Liver (tissue), 8 donors: ENCODE measurements at regions not wholly inside any gene's neighbourhood (a gene's known extent, or its start where the extent isn't known, plus 50 kb on each side); places are given as distances from the start of the nearest gene placed in this dataset.

Experiments
- DNase-seq: peaks from one replicate; pipeline ENCODE4 v3.0.0-alpha.2; 2017; ENCODE audit warnings: low spot score
- H3K27ac ChIP-seq, 2 donors: one replicate each; pipeline ENCODE4 v1.7.0; 2013; ENCODE audit warnings: inconsistent platforms in 2 of 2, low read length in 2 of 2, control low read depth in 1 of 2, low read depth in 1 of 2, mild to moderate bottlenecking in 1 of 2
- H3K27me3 ChIP-seq, 4 donors: one replicate each; pipeline versions ENCODE4 v1.6.1 to v1.7.0; 2013; ENCODE audit warnings: low read length in 3 of 4, inconsistent platforms in 1 of 4, mild to moderate bottlenecking in 1 of 4, moderate library complexity in 1 of 4; ENCODE audit not compliant: control insufficient read depth in 4 of 4, insufficient read depth in 4 of 4
- H3K36me3 ChIP-seq, 4 donors: one replicate each; pipeline versions ENCODE4 v1.6.1 to v1.7.0; 2013; ENCODE audit warnings: low read length in 3 of 4, mild to moderate bottlenecking in 3 of 4, low read depth in 1 of 4, moderate library complexity in 1 of 4; ENCODE audit not compliant: control insufficient read depth in 4 of 4, insufficient read depth in 3 of 4
- H3K4me1 ChIP-seq, 4 donors: one replicate each; pipeline versions ENCODE4 v1.6.1 to v1.7.0; 2013; ENCODE audit warnings: low read length in 3 of 4, mild to moderate bottlenecking in 3 of 4, moderate library complexity in 1 of 4; ENCODE audit not compliant: control insufficient read depth in 4 of 4, insufficient read depth in 4 of 4
- H3K4me3 ChIP-seq, 3 donors: one replicate each; pipeline versions ENCODE4 v1.6.1 to v1.7.0; 2013; ENCODE audit warnings: low read length in 3 of 3, control low read depth in 1 of 3, low read depth in 1 of 3, mild to moderate bottlenecking in 1 of 3
- H3K9ac ChIP-seq, 2 donors: one replicate each; pipeline ENCODE4 v1.7.0; 2013; ENCODE audit warnings: low read length in 2 of 2, mild to moderate bottlenecking in 2 of 2, moderate library complexity in 2 of 2, control low read depth in 1 of 2, low read depth in 1 of 2
- H3K9me3 ChIP-seq, 4 donors: one replicate each; pipeline versions ENCODE4 v1.6.1 to v1.7.0; 2013; ENCODE audit warnings: low read length in 3 of 4; ENCODE audit not compliant: control insufficient read depth in 4 of 4
- ATF3 ChIP-seq: IDR thresholded peaks from 2 replicates; pipeline ENCODE4 v1.6.1; 2016; ENCODE audit warnings: antibody characterized with exemption
- CTCF ChIP-seq: fragments of 150-350 bp; IDR thresholded peaks from 2 replicates; pipeline ENCODE4 v1.5.1; 2017; ENCODE audit warnings: improper control_type of control experiment, low read depth, low read length; ENCODE audit not compliant: missing input control
- EGR1 ChIP-seq, 2 donors: IDR thresholded peaks; 2 replicates each; pipeline ENCODE4 v1.6.1; 2016 to 2018; ENCODE audit warnings: antibody characterized with exemption in 2 of 2, low read depth in 2 of 2
- FOXA1 ChIP-seq: IDR thresholded peaks from 2 replicates; pipeline ENCODE4 v1.6.1; 2016; ENCODE audit warnings: antibody characterized with exemption
- FOXA2 ChIP-seq: IDR thresholded peaks from 2 replicates; pipeline ENCODE4 v1.6.1; 2016; ENCODE audit warnings: antibody characterized with exemption
- GABPA ChIP-seq, 2 donors: IDR thresholded peaks in 1 of 2; conservative IDR thresholded peaks in 1 of 2; 2 replicates each; pipeline ENCODE4 v1.6.1; 2016; ENCODE audit warnings: antibody characterized with exemption in 2 of 2, mild to moderate bottlenecking in 1 of 2, moderate library complexity in 1 of 2
- HNF4G ChIP-seq: IDR thresholded peaks from 2 replicates; pipeline ENCODE4 v1.6.1; 2016; ENCODE audit warnings: antibody characterized with exemption
- JUND ChIP-seq, 2 donors: IDR thresholded peaks; 2 replicates each; pipeline ENCODE4 v1.6.1; 2016; ENCODE audit warnings: antibody characterized with exemption in 2 of 2
- MAX ChIP-seq: IDR thresholded peaks from 2 replicates; pipeline ENCODE4 v1.6.1; 2016; ENCODE audit warnings: antibody characterized with exemption
- RAD21 ChIP-seq, 2 donors: IDR thresholded peaks; 2 replicates each; pipeline ENCODE4 v1.6.1; 2016; ENCODE audit warnings: antibody characterized with exemption in 2 of 2, mild to moderate bottlenecking in 2 of 2
- REST ChIP-seq: IDR thresholded peaks from 2 replicates; pipeline ENCODE4 v1.6.1; 2016; ENCODE audit warnings: antibody characterized with exemption, mild to moderate bottlenecking
- RXRA ChIP-seq, 2 donors: IDR thresholded peaks; 2 replicates each; pipeline ENCODE4 v1.6.1; 2017 to 2018; ENCODE audit warnings: antibody characterized with exemption in 2 of 2, mild to moderate bottlenecking in 1 of 2
- SP1 ChIP-seq: IDR thresholded peaks from 2 replicates; pipeline ENCODE4 v1.6.1; 2018; ENCODE audit warnings: antibody characterized with exemption, mild to moderate bottlenecking
- TAF1 ChIP-seq: conservative IDR thresholded peaks from 2 replicates; pipeline ENCODE4 v1.6.1; 2016; ENCODE audit warnings: antibody characterized with exemption, mild to moderate bottlenecking
- YY1 ChIP-seq: IDR thresholded peaks from 2 replicates; pipeline ENCODE4 v1.6.1; 2016; ENCODE audit warnings: antibody characterized with exemption, mild to moderate bottlenecking
- ZBTB33 ChIP-seq: IDR thresholded peaks from 2 replicates; pipeline ENCODE4 v1.6.1; 2016; ENCODE audit warnings: antibody characterized with exemption
- WGBS: extraction: QIAGEN DNeasy Blood & Tissue Kit; methylation state at CpG from one replicate; pipeline ENCODE4 v1.1.7; 2013; 5-methylcytosine and 5-hydroxymethylcytosine counted together
- donor health status: healthy.
- donor health status: healthy.
- donor health status: healthy.
- donor health status: healthy.
- donor health status: healthy.

- Histone ChIP-seq H3K9me3 (no peaks in the 10 kb centered on the region), H3K9ac (no peak overlapping the region), H3K4me1 (no peaks in the 10 kb centered on the region), H3K4me3 (no peak overlapping the region), H3K27ac (no peak overlapping the region), H3K36me3 (no peaks in the 10 kb centered on the region), H3K27me3 (no peaks in the 10 kb centered on the region)
- DNase-seq, result no peak
- TF ChIP-seq RAD21 (IDR thresholded peaks at IDR 0.05) (no peak), MAX (no peak), SP1 (no peak), ATF3 (no peak), YY1 (no peak), JUND (IDR thresholded peaks at IDR 0.05) (no peak), HNF4G (no peak), GABPA (IDR thresholded peaks at IDR 0.05 in 1 of 2, conservative IDR thresholded peaks at IDR 0.05 in 1 of 2) (no peak), TAF1 (no peak), REST (no peak)
- 78% methylated on average over 7 of the region's 7 CpGs for WGBS
Measured at GRCh38 chr13:107395927-107396662, 819.2 kb downstream of the LIG4 start.

- Histone ChIP-seq H3K27me3 (peaks cover 0 to 5% (median 0%) of the 10 kb centered on the region in 4 donors), H3K36me3 (no peaks in the 10 kb centered on the region), H3K9me3 (no peaks in the 10 kb centered on the region), H3K27ac (no peak overlapping the region), H3K4me1 (no peaks in the 10 kb centered on the region), H3K4me3 (no peak overlapping the region), H3K9ac (no peak overlapping the region)
- WGBS, result 25% methylated on average over 1 of the region's 1 CpG
- no peak for TF ChIP-seq CTCF
- no peak for TF ChIP-seq ZBTB33
- no peak for TF ChIP-seq RXRA (IDR thresholded peaks at IDR 0.05)
- no peak for TF ChIP-seq REST
- TF ChIP-seq FOXA1, result no peak
- TF ChIP-seq MAX, result no peak
- no peak for TF ChIP-seq EGR1 (IDR thresholded peaks at IDR 0.05; ENCODE audit: low read depth in 2 of 2)
- TF ChIP-seq FOXA2, result no peak
- TF ChIP-seq JUND (IDR thresholded peaks at IDR 0.05), result no peak
- TF ChIP-seq RAD21 (IDR thresholded peaks at IDR 0.05), result no peak
- DNase-seq, result no peak
Measured at GRCh38 chr13:107392205-107392604, 823.1 kb downstream of the LIG4 start.
